ENCODE measurements at regions not wholly inside any gene's neighbourhood (a gene's known extent, or its start where the extent isn't known, plus 50 kb on each side); places are given as distances from the start of the nearest gene placed in this dataset.

DNA sequence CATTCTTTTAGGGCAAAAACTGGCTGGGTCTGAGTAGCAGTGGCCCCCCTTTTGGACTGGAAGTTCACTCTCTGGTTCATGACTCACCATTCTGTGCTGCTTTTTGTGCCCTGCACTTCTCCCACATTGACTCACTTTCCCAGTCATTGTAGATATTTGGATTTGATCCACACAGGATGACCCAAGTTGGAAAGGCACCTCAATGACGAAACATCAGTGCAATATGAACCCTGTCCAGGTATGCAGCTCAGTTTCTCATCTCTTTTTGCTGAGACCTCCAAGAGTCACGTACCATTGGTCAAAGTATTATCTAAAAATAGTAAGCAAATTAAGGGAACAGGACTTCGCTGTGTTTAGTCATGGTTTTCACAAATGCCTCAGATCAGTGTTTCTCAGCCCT lies 92.7 kb downstream of the CBLL2 start:
- TF ChIP-seq CTCF (IDR thresholded peaks at IDR 0.05) (no peak), POLR2AphosphoS5 (IDR thresholded peaks at IDR 0.05) (no peak)

All from esophagus muscularis mucosa (tissue), 3 donors.